ENCODE measurements at regions not wholly inside any gene's neighbourhood (a gene's known extent, or its start where the extent isn't known, plus 50 kb on each side); places are given as distances from the start of the nearest gene placed in this dataset.

GRCh38 chr16:86320237-86320595, 190.1 kb upstream of the FOXF1 start:
- peaks cover 0 to 1% of the 10 kb centered on the region in 2 donors for H3K4me1 Mint-ChIP-seq
- no peak overlapping the region for H3K4me3 Mint-ChIP-seq
- H3K27me3 Mint-ChIP-seq = peaks cover 13 to 34% of the 10 kb centered on the region in 2 donors
- ATAC-seq (replicated peaks) (no peak), DNase-seq (no peak)
- no peak overlapping the region for H3K27ac Mint-ChIP-seq
- H3K9me3 Mint-ChIP-seq = peaks cover 3% of the 10 kb centered on the region in 2 donors
- no peaks in the 10 kb centered on the region for H3K36me3 Mint-ChIP-seq

- no peaks in the 10 kb centered on the region for H3K36me3 Mint-ChIP-seq
- no peak overlapping the region for H3K4me3 Mint-ChIP-seq
- ATAC-seq (replicated peaks) (no peak), DNase-seq (no peak)
- H3K9me3 Mint-ChIP-seq = peaks cover 6 to 9% of the 10 kb centered on the region in 2 donors
- peaks cover 0 to 1% of the 10 kb centered on the region in 2 donors for H3K4me1 Mint-ChIP-seq
- H3K27me3 Mint-ChIP-seq = peaks cover 10 to 41% of the 10 kb centered on the region in 2 donors
- no peak overlapping the region for H3K27ac Mint-ChIP-seq
Measured at GRCh38 chr16:86321491-86321890, 188.8 kb upstream of the FOXF1 start.

GRCh38 chr16:86322283-86322682, 188.0 kb upstream of the FOXF1 start:
- Mint-ChIP-seq H3K27me3 (peaks cover 13 to 44% of the 10 kb centered on the region in 2 donors), H3K27ac (no peak overlapping the region), H3K9me3 (peaks cover 6 to 9% of the 10 kb centered on the region in 2 donors), H3K4me1 (peaks cover 0 to 1% of the 10 kb centered on the region in 2 donors), H3K4me3 (no peak overlapping the region), H3K36me3 (no peaks in the 10 kb centered on the region)
- DNase-seq = no peak
- no peak for ATAC-seq (replicated peaks)

- DNase-seq (no peak), ATAC-seq (replicated peaks) (no peak)
- no peaks in the 10 kb centered on the region for H3K36me3 Mint-ChIP-seq
- H3K27ac Mint-ChIP-seq = no peak overlapping the region
- peaks cover 6 to 9% of the 10 kb centered on the region in 2 donors for H3K9me3 Mint-ChIP-seq
- no peak overlapping the region for H3K4me3 Mint-ChIP-seq
- H3K27me3 Mint-ChIP-seq = peaks cover 18 to 50% of the 10 kb centered on the region in 2 donors
- H3K4me1 Mint-ChIP-seq = peaks cover 0 to 1% of the 10 kb centered on the region in 2 donors
Measured at GRCh38 chr16:86322806-86323205, 187.5 kb upstream of the FOXF1 start.

- DNase-seq = no peak
- ATAC-seq (replicated peaks) = no peak
- Mint-ChIP-seq H3K36me3 (no peaks in the 10 kb centered on the region), H3K4me3 (no peak overlapping the region), H3K9me3 (peaks cover 6 to 9% of the 10 kb centered on the region in 2 donors), H3K27ac (no peak overlapping the region), H3K4me1 (peaks cover 0 to 1% of the 10 kb centered on the region in 2 donors), H3K27me3 (peaks cover 20 to 57% of the 10 kb centered on the region in 2 donors)
Measured at GRCh38 chr16:86324320-86324719, 186.0 kb upstream of the FOXF1 start.

- no peak for ATAC-seq (replicated peaks)
- DNase-seq = no peak
- Mint-ChIP-seq H3K36me3 (no peaks in the 10 kb centered on the region), H3K4me3 (no peak overlapping the region), H3K4me1 (peaks cover 0 to 1% of the 10 kb centered on the region in 2 donors), H3K9me3 (peaks cover 6 to 9% of the 10 kb centered on the region in 2 donors), H3K27ac (no peak overlapping the region), H3K27me3 (peaks cover 27 to 66% of the 10 kb centered on the region in 2 donors)
Measured at GRCh38 chr16:86325360-86325759, 185.0 kb upstream of the FOXF1 start.

GRCh38 chr16:86325895-86326294, 184.4 kb upstream of the FOXF1 start:
- H3K9me3 Mint-ChIP-seq = peaks cover 6 to 9% of the 10 kb centered on the region in 2 donors
- peaks cover 0 to 1% of the 10 kb centered on the region in 2 donors for H3K4me1 Mint-ChIP-seq
- DNase-seq (no peak), ATAC-seq (replicated peaks) (no peak)
- no peaks in the 10 kb centered on the region for H3K36me3 Mint-ChIP-seq
- H3K27me3 Mint-ChIP-seq = peaks cover 28 to 68% of the 10 kb centered on the region in 2 donors
- H3K4me3 Mint-ChIP-seq = no peak overlapping the region
- H3K27ac Mint-ChIP-seq = no peak overlapping the region

GRCh38 chr16:86327321-86327720, 183.0 kb upstream of the FOXF1 start:
- Mint-ChIP-seq H3K9me3 (peaks cover 6 to 9% of the 10 kb centered on the region in 2 donors), H3K4me1 (peaks cover 0 to 1% of the 10 kb centered on the region in 2 donors), H3K27me3 (peaks cover 33 to 68% of the 10 kb centered on the region in 2 donors), H3K36me3 (no peaks in the 10 kb centered on the region), H3K4me3 (no peak overlapping the region), H3K27ac (no peak overlapping the region)
- no peak for DNase-seq
- ATAC-seq (replicated peaks) = no peak

- Mint-ChIP-seq H3K27me3 (peaks cover 52 to 65% of the 10 kb centered on the region in 2 donors), H3K4me3 (no peak overlapping the region), H3K27ac (no peak overlapping the region), H3K36me3 (no peaks in the 10 kb centered on the region), H3K9me3 (peaks cover 0 to under 1% of the 10 kb centered on the region in 2 donors), H3K4me1 (no peaks in the 10 kb centered on the region)
- DNase-seq (no peak), ATAC-seq (replicated peaks) (no peak)
Measured at GRCh38 chr16:86330906-86331305, 179.4 kb upstream of the FOXF1 start.

- DNase-seq (no peak), ATAC-seq (replicated peaks) (no peak)
- Mint-ChIP-seq H3K4me3 (no peak overlapping the region), H3K27ac (peak overlapping the region; percentile 9), H3K36me3 (no peaks in the 10 kb centered on the region), H3K9me3 (peaks cover 0 to 3% of the 10 kb centered on the region in 2 donors), H3K27me3 (peaks cover 61 to 65% of the 10 kb centered on the region in 2 donors), H3K4me1 (no peaks in the 10 kb centered on the region)
Measured at GRCh38 chr16:86334079-86334635, 176.2 kb upstream of the FOXF1 start.

- Mint-ChIP-seq H3K4me3 (no peak overlapping the region), H3K27ac (no peak overlapping the region), H3K4me1 (no peaks in the 10 kb centered on the region), H3K36me3 (no peaks in the 10 kb centered on the region), H3K27me3 (peaks cover 66 to 67% of the 10 kb centered on the region in 2 donors), H3K9me3 (peaks cover 0 to 3% of the 10 kb centered on the region in 2 donors)
- ATAC-seq (replicated peaks) = no peak
- DNase-seq = no peak
Measured at GRCh38 chr16:86335266-86336172, 174.8 kb upstream of the FOXF1 start.

GRCh38 chr16:86337138-86337537, 173.2 kb upstream of the FOXF1 start:
- Mint-ChIP-seq H3K36me3 (no peaks in the 10 kb centered on the region), H3K27ac (no peak overlapping the region)
- ATAC-seq (replicated peaks) = no peak

GRCh38 chr16:86337581-86338402, 172.5 kb upstream of the FOXF1 start:
- ATAC-seq (replicated peaks) (no peak), DNase-seq (no peak)
- Mint-ChIP-seq H3K4me3 (no peak overlapping the region), H3K4me1 (no peaks in the 10 kb centered on the region), H3K27ac (no peak overlapping the region), H3K27me3 (peaks cover 68 to 72% of the 10 kb centered on the region in 2 donors), H3K36me3 (no peaks in the 10 kb centered on the region), H3K9me3 (peaks cover 0 to 3% of the 10 kb centered on the region in 2 donors)

More at GRCh38 chr16:86337138-86337537, 173.2 kb upstream of the FOXF1 start:
- H3K4me1 Mint-ChIP-seq = no peaks in the 10 kb centered on the region
- H3K27me3 Mint-ChIP-seq = peaks cover 67 to 72% of the 10 kb centered on the region in 2 donors
- no peak for DNase-seq
- no peak overlapping the region for H3K4me3 Mint-ChIP-seq
- H3K9me3 Mint-ChIP-seq = peaks cover 0 to 3% of the 10 kb centered on the region in 2 donors

All from stimulated activated naive B cell treated with anti-CD40 and anti-IgM and Interleukin-4, amounts not matched to agents 10 μg/mL and 1 μg/mL and 100 μg/mL, for 72 hours (primary cell).